Activated T-cell treated with anti-CD3 and anti-CD28 coated beads, Interleukin-2, amount 50 U/mL, for 72 hours (primary cell): ENCODE measurements at regions not wholly inside any gene's neighbourhood (a gene's known extent, or its start where the extent isn't known, plus 50 kb on each side); places are given as distances from the start of the nearest gene placed in this dataset.
A peak's percentile ranks its signal among the peaks of the same experiment; 100 is the strongest.

Experiments
- ATAC-seq, 2 donors: fragments of 150-1000 bp; cut with Tn5 transposase; replicated peaks in 1 of 2; 2 replicates each; pipeline ENCODE4 v1.10.0; 2021; ENCODE audit warnings: moderate library complexity in 2 of 2, mild to moderate bottlenecking in 1 of 2
- DNase-seq, 2 donors: peaks; one replicate each; pipeline ENCODE4 v3.0.0; 2021 to 2022; ENCODE audit warnings: mixed read lengths in 1 of 2
- H3K27ac Mint-ChIP-seq: one replicate; pipeline ENCODE4 v1.8.0; 2022; ENCODE audit warnings: mild to moderate bottlenecking, moderate library complexity, mixed read lengths
- H3K27me3 Mint-ChIP-seq: one replicate; pipeline ENCODE4 v1.8.0; 2022; ENCODE audit warnings: low read depth, mixed read lengths
- H3K36me3 Mint-ChIP-seq, 2 donors: one replicate each; pipeline ENCODE4 v1.8.0; 2022; ENCODE audit warnings: mixed read lengths in 2 of 2, mild to moderate bottlenecking in 1 of 2; ENCODE audit not compliant: insufficient read depth in 2 of 2
- H3K4me1 Mint-ChIP-seq: one replicate; pipeline ENCODE4 v1.8.0; 2022; ENCODE audit warnings: low read depth, mixed read lengths
- H3K4me3 Mint-ChIP-seq, 2 donors: one replicate each; pipeline ENCODE4 v1.8.0; 2022; ENCODE audit warnings: mild to moderate bottlenecking in 2 of 2, mixed read lengths in 2 of 2, moderate library complexity in 2 of 2
- H3K9me3 Mint-ChIP-seq, 2 donors: one replicate each; pipeline ENCODE4 v1.8.0; 2022; ENCODE audit warnings: mixed read lengths in 2 of 2

GRCh38 chr4:43089730-43090129 lies 197.2 kb downstream of the GRXCR1 start:
- no peak for ATAC-seq

DNA sequence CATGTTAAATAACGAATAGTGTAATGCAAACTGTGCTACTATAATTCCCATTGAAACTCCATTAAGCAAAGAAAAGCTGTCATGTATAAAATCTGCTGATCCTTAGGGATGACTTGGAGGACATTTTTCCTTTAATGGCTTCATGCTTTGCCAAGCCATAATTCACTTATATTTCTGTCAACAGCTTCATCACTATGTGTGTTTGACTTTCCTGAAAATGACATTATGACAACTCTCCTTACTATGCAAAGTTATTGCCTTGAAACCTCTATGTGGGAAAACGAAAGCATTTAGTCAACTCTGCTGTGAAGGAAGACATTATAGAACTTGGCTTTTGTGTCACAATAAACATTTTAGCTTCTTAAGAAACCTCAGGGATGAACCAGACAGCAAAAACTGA lies 210.5 kb downstream of the GRXCR1 start:
- no peaks in the 10 kb centered on the region for H3K4me1 Mint-ChIP-seq
- H3K36me3 Mint-ChIP-seq: no peaks in the 10 kb centered on the region
- no peak for DNase-seq
- H3K9me3 Mint-ChIP-seq: no peaks in the 10 kb centered on the region
- H3K27ac Mint-ChIP-seq: no peak overlapping the region
- no peak for ATAC-seq
- no peak overlapping the region for H3K4me3 Mint-ChIP-seq
- no peaks in the 10 kb centered on the region for H3K27me3 Mint-ChIP-seq

More at GRCh38 chr4:43089730-43090129, 197.2 kb downstream of the GRXCR1 start:
- H3K27me3 Mint-ChIP-seq: no peaks in the 10 kb centered on the region
- no peaks in the 10 kb centered on the region for H3K4me1 Mint-ChIP-seq
- H3K9me3 Mint-ChIP-seq: peaks cover 1% of the 10 kb centered on the region in 2 donors
- no peak overlapping the region for H3K4me3 Mint-ChIP-seq
- no peak for DNase-seq
- H3K27ac Mint-ChIP-seq: no peak overlapping the region
- H3K36me3 Mint-ChIP-seq: no peaks in the 10 kb centered on the region

- DNase-seq: no peak
- peaks cover 2 to 5% of the 10 kb centered on the region in 2 donors for H3K9me3 Mint-ChIP-seq
- no peaks in the 10 kb centered on the region for H3K27me3 Mint-ChIP-seq
- no peak overlapping the region for H3K4me3 Mint-ChIP-seq
- H3K27ac Mint-ChIP-seq: no peak overlapping the region
- ATAC-seq: no peak
- no peaks in the 10 kb centered on the region for H3K4me1 Mint-ChIP-seq
- H3K36me3 Mint-ChIP-seq: no peaks in the 10 kb centered on the region
Measured at GRCh38 chr4:43112139-43112538, 219.6 kb downstream of the GRXCR1 start.

DNA sequence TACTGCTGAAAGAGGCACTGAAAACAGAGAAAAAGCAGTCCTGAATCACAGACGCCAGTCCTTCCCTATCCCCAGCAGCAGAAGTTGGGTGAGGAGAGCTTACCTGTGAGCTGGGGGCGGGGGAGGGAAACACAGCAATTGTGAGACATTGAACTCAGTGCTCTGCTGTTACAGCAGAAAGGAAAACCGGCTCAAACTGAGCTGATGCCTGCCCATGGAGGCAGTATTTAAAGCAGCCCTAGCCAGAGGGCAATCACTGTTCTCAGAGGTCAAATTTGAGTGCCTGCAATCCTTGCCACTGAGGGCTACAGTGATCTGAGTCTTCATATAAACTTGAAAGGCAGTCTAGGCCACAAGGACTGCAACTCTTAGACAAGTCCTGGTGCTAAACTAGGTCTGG lies 220.7 kb downstream of the GRXCR1 start:
- no peaks in the 10 kb centered on the region for H3K27me3 Mint-ChIP-seq
- peaks cover 2 to 5% of the 10 kb centered on the region in 2 donors for H3K9me3 Mint-ChIP-seq
- no peak for ATAC-seq
- no peaks in the 10 kb centered on the region for H3K36me3 Mint-ChIP-seq
- DNase-seq: no peak
- no peak overlapping the region for H3K27ac Mint-ChIP-seq
- no peaks in the 10 kb centered on the region for H3K4me1 Mint-ChIP-seq
- no peak overlapping the region for H3K4me3 Mint-ChIP-seq

DNA sequence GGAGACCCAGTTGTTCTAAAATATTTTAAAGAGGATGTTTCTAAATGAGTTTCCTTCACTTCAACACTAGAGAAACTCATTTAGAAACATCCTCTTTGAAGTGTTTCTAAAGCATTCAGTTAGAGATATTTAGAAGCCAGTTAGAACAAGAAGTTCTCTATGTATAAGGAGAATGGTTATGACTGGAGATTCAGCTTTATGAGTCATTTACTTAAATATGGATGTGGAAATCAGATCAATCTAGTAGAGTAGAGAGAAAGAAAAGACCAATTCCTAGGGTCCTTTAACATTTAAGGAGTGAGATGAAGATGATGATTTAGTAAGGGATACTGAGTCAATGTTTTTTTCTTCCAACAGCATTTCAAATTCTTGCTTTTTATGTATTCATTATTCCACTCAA lies 234.1 kb downstream of the GRXCR1 start:
- Mint-ChIP-seq H3K4me3 (no peak overlapping the region), H3K27ac (no peak overlapping the region), H3K36me3 (no peaks in the 10 kb centered on the region), H3K27me3 (no peaks in the 10 kb centered on the region), H3K4me1 (no peaks in the 10 kb centered on the region), H3K9me3 (peaks cover 0 to 4% of the 10 kb centered on the region in 2 donors)
- ATAC-seq (no peak), DNase-seq (no peak)

DNA sequence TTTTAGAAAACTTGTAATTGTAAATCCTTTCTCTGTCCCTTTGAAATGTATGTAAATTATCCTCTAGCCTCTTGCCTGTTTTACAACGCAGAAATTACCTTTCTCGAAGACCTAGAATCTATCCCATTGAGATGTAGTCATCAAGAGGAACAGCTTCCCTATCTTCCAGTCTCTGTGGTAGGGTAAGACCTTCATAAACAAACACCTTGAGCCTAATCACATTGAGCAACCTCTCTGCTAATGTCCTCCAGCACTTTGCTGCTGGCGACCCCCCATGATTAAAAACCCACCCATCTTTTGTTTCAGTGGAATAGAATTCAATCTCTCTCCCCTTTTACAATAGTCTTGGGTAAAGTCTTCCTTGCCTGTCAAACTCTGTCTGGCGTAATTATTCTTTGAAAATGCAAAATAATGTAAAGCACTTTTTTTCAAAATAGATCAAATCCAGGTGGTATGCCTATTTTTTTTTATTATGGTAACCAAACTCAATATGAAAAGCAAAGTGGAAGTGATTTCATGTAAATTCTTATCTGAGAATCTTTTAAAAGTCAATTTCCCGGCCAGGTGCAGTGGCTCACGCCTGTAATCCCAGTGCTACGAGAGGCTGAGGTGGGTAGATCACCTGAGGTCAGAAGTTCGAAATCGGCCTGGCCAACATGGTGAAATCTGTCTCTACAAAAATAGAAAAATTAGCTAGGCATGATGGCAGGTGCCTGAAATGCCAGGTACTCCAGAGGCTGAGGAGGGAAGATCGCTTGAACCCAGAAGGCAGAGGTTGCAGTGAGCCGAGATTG lies 237.9 kb downstream of the GRXCR1 start:
- H3K4me1 Mint-ChIP-seq: no peaks in the 10 kb centered on the region
- DNase-seq (no peak), ATAC-seq (no peak)
- H3K4me3 Mint-ChIP-seq: no peak overlapping the region
- no peaks in the 10 kb centered on the region for H3K36me3 Mint-ChIP-seq
- peaks cover 0 to under 1% of the 10 kb centered on the region in 2 donors for H3K9me3 Mint-ChIP-seq
- no peaks in the 10 kb centered on the region for H3K27me3 Mint-ChIP-seq
- H3K27ac Mint-ChIP-seq: no peak overlapping the region

DNA sequence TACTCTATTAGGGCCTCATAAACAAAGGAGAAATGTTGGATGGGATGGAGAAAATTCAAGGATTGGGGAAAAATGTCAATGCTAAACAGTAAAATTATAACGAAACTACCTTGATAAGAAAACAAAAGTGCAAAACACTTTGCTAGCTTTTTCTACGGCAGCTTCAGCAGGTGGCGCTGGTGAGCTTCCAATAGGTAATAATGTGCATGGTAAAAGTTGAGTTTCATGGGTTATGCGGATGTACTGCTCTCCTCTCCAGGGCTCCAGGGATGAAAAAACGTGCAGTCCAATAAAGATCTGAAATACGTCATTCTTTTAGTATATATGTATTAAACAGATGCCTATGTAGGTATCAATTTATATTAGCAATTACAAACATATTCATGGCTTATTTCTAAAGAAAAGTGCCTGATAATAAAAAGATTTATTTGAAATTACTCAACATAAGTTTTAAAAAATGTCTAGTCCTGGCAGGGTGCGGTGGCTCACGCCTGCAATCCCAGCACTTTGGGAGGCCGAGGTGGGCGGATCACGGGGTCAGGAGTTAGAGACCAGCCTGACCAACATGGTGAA lies 239.6 kb downstream of the GRXCR1 start:
- H3K9me3 Mint-ChIP-seq: no peaks in the 10 kb centered on the region
- no peak overlapping the region for H3K27ac Mint-ChIP-seq
- ATAC-seq (no peak), DNase-seq (peak; percentile 42 to 46)
- H3K4me3 Mint-ChIP-seq: no peak overlapping the region
- no peaks in the 10 kb centered on the region for H3K27me3 Mint-ChIP-seq
- H3K36me3 Mint-ChIP-seq: no peaks in the 10 kb centered on the region
- no peaks in the 10 kb centered on the region for H3K4me1 Mint-ChIP-seq

GRCh38 chr4:43133566-43133965 lies 241.1 kb downstream of the GRXCR1 start:
- H3K4me1 Mint-ChIP-seq: no peaks in the 10 kb centered on the region
- H3K27me3 Mint-ChIP-seq: no peaks in the 10 kb centered on the region
- peaks cover 0 to 3% of the 10 kb centered on the region in 2 donors for H3K9me3 Mint-ChIP-seq
- DNase-seq (no peak), ATAC-seq (no peak)
- no peak overlapping the region for H3K4me3 Mint-ChIP-seq
- H3K27ac Mint-ChIP-seq: no peak overlapping the region
- H3K36me3 Mint-ChIP-seq: no peaks in the 10 kb centered on the region

- no peaks in the 10 kb centered on the region for H3K27me3 Mint-ChIP-seq
- ATAC-seq: no peak
- no peak overlapping the region for H3K4me3 Mint-ChIP-seq
Measured at GRCh38 chr4:43136752-43137151, 244.2 kb downstream of the GRXCR1 start.

GRCh38 chr4:43146198-43146597 lies 253.7 kb downstream of the GRXCR1 start:
- Mint-ChIP-seq H3K9me3 (peaks cover 5 to 6% of the 10 kb centered on the region in 2 donors), H3K4me1 (no peaks in the 10 kb centered on the region), H3K27ac (no peak overlapping the region), H3K4me3 (no peak overlapping the region), H3K27me3 (no peaks in the 10 kb centered on the region), H3K36me3 (no peaks in the 10 kb centered on the region)
- ATAC-seq: no peak
- no peak for DNase-seq

More at GRCh38 chr4:43136752-43137151, 244.2 kb downstream of the GRXCR1 start:
- H3K4me1 Mint-ChIP-seq: no peaks in the 10 kb centered on the region
- no peaks in the 10 kb centered on the region for H3K36me3 Mint-ChIP-seq
- DNase-seq: no peak
- no peak overlapping the region for H3K27ac Mint-ChIP-seq
- peaks cover 3% of the 10 kb centered on the region in 2 donors for H3K9me3 Mint-ChIP-seq

- Mint-ChIP-seq H3K27me3 (no peaks in the 10 kb centered on the region), H3K9me3 (peaks cover 5 to 8% of the 10 kb centered on the region in 2 donors), H3K4me1 (no peaks in the 10 kb centered on the region), H3K36me3 (no peaks in the 10 kb centered on the region), H3K4me3 (no peak overlapping the region), H3K27ac (no peak overlapping the region)
- no peak for DNase-seq
- ATAC-seq: no peak
Measured at GRCh38 chr4:43148481-43148880, 256.0 kb downstream of the GRXCR1 start.

GRCh38 chr4:43163101-43163792 lies 270.7 kb downstream of the GRXCR1 start:
- Mint-ChIP-seq H3K4me3 (no peak overlapping the region), H3K27me3 (no peaks in the 10 kb centered on the region), H3K9me3 (peaks cover 1 to 3% of the 10 kb centered on the region in 2 donors), H3K4me1 (no peaks in the 10 kb centered on the region), H3K27ac (no peak overlapping the region), H3K36me3 (no peaks in the 10 kb centered on the region)
- no peak for ATAC-seq
- no peak for DNase-seq

- DNase-seq (no peak), ATAC-seq (no peak)
- Mint-ChIP-seq H3K27ac (no peak overlapping the region), H3K36me3 (no peaks in the 10 kb centered on the region), H3K27me3 (no peaks in the 10 kb centered on the region), H3K9me3 (peaks cover 0 to 3% of the 10 kb centered on the region in 2 donors), H3K4me3 (no peak overlapping the region), H3K4me1 (no peaks in the 10 kb centered on the region)
Measured at GRCh38 chr4:43189741-43190140, 297.2 kb downstream of the GRXCR1 start.
